ENCODE measurements at regions not wholly inside any gene's neighbourhood (a gene's known extent, or its start where the extent isn't known, plus 50 kb on each side); places are given as distances from the start of the nearest gene placed in this dataset.

GRCh38 chr5:167993771-167994170 is 297.7 kb upstream of the WWC1 start:
- TF ChIP-seq CTCF (IDR thresholded peaks at IDR 0.05 in 8 of 11, conservative IDR thresholded peaks at IDR 0.05 in 3 of 11) (no peak), POLR2AphosphoS5 (IDR thresholded peaks at IDR 0.05) (no peak)
